ENCODE measurements at regions not wholly inside any gene's neighbourhood (a gene's known extent, or its start where the extent isn't known, plus 50 kb on each side); places are given as distances from the start of the nearest gene placed in this dataset.
"Not testable (repeated sequence)": the region's sequence is repeated elsewhere in the genome, so short reads cannot be mapped to it uniquely, and the experiment has no call there.

DNA sequence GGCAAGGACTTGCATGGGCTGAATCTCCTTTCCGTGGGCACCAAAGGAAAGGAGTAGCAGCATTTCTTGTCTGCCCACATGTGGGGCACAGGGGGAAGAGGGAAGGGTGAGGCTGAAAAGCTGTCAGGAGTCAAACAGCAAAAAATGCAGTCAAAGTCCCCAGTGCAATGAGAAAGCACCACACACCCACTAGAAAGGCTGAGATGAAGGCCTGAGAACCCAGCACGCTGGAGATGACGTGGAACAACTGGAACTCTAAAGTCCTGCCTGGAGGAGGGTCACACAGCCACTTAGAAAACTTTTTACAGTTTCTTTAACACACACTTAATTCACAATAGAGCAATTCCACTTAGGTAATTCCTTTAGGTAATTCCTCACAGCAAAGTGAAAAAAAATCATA is 94.6 kb upstream of the IGFBPL1 start:
- Mint-ChIP-seq H3K4me3 (no peak overlapping the region), H3K27me3 (no peaks in the 10 kb centered on the region), H3K36me3 (ENCODE audit: low read depth) (no peaks in the 10 kb centered on the region), H3K4me1 (peaks cover 6% of the 10 kb centered on the region), H3K27ac (no peak overlapping the region)
- ATAC-seq (no peak), DNase-seq (no peak)
- H3K9me3 ChIP-seq (ENCODE audit: control insufficient read depth, low read length, poor library complexity, severe bottlenecking), result no peaks in the 10 kb centered on the region

DNA sequence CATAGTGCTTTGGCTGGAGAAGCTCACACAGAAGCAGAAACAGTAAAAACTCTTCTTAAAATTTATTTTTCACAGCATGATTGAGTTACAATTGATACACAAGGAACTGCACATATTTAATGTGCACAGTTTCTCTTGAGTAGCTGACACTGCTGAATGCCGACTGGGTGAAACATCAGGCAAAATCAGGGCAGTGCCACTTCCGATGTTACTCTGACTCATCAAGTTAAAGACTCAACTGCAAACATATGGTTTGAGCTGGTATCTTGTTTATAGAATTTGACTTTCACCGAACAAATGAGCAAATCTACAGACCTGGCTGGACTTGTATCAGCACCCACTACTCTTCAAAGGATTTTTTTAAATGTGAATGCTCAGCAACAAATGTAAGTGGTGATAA is 92.0 kb upstream of the IGFBPL1 start:
- not testable (repeated sequence) for H3K4me3 Mint-ChIP-seq; H3K9me3 ChIP-seq (ENCODE audit: control insufficient read depth, low read length, poor library complexity, severe bottlenecking); DNase-seq; H3K27ac Mint-ChIP-seq; H3K27me3 Mint-ChIP-seq; H3K4me1 Mint-ChIP-seq; H3K36me3 Mint-ChIP-seq (ENCODE audit: low read depth)
- ATAC-seq, result peak; percentile 49

DNA sequence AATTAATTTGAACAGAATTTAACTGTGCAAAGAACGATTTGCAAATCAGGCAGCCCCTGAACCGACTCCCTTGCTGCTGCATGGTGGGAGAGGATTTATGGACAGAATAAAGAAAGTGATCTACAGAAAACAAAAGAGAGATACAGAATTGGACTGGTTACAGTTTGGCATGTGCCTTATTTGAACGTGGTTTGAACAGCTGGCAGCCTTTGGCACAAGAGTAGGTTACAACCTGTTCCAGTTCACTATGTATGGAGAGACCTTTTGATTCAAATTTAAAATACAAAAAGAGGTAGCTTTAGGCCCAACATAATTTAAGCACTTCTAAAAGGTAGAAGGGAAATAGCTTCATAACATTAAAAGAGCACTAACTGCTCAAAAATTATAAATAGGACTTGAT is 90.8 kb upstream of the IGFBPL1 start:
- H3K4me3 Mint-ChIP-seq; H3K9me3 ChIP-seq (ENCODE audit: control insufficient read depth, low read length, poor library complexity, severe bottlenecking); H3K4me1 Mint-ChIP-seq; H3K36me3 Mint-ChIP-seq (ENCODE audit: low read depth); DNase-seq; ATAC-seq; H3K27me3 Mint-ChIP-seq: not testable (repeated sequence)
- H3K27ac Mint-ChIP-seq, result peak overlapping the region; percentile 61

DNA sequence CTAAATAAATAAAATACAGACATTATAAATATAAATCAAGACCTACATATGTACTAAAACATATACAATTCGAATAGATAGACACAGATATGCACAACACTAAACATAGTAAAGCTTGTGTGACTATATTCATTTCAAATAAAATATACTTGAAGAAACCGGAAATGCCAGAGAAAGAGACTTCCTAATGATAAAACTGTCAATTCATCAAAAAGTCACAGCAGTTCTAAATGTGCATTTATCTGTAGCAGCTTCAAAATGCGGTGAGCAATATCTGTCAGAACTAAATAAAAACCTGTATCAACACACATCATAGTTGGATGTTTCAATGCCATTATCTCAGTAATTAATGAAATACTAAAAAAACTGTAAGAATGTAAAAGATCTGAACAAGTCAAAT is 86.1 kb upstream of the IGFBPL1 start:
- H3K4me3 Mint-ChIP-seq; H3K27ac Mint-ChIP-seq; H3K9me3 ChIP-seq (ENCODE audit: control insufficient read depth, low read length, poor library complexity, severe bottlenecking); DNase-seq; H3K36me3 Mint-ChIP-seq (ENCODE audit: low read depth); H3K4me1 Mint-ChIP-seq; ATAC-seq; H3K27me3 Mint-ChIP-seq: not testable (repeated sequence)

DNA sequence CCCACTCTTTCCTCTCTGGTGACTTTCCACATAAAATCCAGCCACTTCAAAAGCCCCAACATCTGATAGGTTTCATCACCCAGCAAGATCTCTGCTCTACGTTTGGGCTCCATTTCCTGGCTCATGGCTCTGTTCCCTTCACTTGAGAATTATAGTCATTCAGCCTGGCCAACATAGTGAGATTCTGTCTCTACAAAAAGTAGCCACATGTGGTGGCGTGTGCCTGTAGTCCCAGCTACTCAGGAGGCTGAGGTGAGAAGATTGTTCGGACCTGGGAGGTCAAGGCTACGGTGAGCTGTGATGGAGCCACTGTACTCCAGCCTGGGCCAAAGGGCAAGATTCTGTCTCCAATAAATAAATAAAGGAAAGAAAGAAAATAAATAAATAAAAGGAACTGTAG is 83.3 kb upstream of the IGFBPL1 start:
- Mint-ChIP-seq H3K4me1 (peaks cover 2% of the 10 kb centered on the region), H3K36me3 (ENCODE audit: low read depth) (no peaks in the 10 kb centered on the region), H3K4me3 (no peak overlapping the region), H3K27me3 (peaks cover 11% of the 10 kb centered on the region), H3K27ac (no peak overlapping the region)
- no peaks in the 10 kb centered on the region for H3K9me3 ChIP-seq (ENCODE audit: control insufficient read depth, low read length, poor library complexity, severe bottlenecking)
- ATAC-seq (no peak), DNase-seq (no peak)

DNA sequence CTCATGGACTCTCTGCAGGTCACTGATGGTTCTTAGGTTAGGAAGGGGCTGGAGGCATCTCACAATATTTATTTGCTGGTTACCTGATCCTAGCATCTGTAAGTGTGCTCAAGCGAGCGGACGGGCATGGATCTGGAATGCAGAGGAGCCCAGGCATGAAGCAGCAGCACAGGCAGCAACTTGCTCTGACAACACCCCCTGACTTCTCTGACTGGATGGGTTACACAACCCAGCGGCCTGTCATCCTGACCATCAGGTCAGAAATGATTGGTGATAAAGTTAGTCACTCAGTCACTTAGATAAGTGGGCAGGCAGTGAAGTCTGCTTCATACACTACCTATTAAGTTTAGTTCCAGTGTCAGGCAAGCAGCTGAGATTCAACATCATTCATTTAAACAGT is 75.9 kb upstream of the IGFBPL1 start:
- H3K27ac Mint-ChIP-seq, ATAC-seq: not testable (repeated sequence)

DNA sequence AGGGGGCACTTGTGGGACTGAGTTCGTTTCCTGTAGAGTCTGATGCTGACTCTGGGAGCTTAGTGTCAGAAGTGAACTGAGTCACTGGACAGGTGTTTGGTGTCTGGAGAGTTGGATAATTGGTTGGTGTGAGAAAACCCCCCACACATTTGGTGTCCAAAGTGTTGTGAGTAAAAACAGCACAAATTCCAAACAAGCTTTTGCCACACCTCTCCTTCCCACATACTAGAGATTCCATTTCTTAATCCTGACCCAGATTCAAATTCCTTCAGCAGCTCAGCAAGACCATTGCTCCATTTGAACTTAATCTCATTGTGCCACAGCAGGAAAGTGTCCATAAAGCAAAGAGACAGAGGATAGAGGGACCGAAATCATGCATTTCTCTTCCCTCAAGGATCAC is 74.3 kb upstream of the IGFBPL1 start:
- ATAC-seq; H3K4me3 Mint-ChIP-seq; H3K36me3 Mint-ChIP-seq (ENCODE audit: low read depth); H3K4me1 Mint-ChIP-seq; H3K9me3 ChIP-seq (ENCODE audit: control insufficient read depth, low read length, poor library complexity, severe bottlenecking); H3K27ac Mint-ChIP-seq; DNase-seq; H3K27me3 Mint-ChIP-seq: not testable (repeated sequence)

More for the DNA sequence above, 75.9 kb upstream of the IGFBPL1 start:
- H3K4me3 Mint-ChIP-seq; H3K4me1 Mint-ChIP-seq; H3K36me3 Mint-ChIP-seq (ENCODE audit: low read depth); H3K9me3 ChIP-seq (ENCODE audit: control insufficient read depth, low read length, poor library complexity, severe bottlenecking); DNase-seq: not testable (repeated sequence)
- H3K27me3 Mint-ChIP-seq, result peaks cover 11% of the 10 kb centered on the region

DNA sequence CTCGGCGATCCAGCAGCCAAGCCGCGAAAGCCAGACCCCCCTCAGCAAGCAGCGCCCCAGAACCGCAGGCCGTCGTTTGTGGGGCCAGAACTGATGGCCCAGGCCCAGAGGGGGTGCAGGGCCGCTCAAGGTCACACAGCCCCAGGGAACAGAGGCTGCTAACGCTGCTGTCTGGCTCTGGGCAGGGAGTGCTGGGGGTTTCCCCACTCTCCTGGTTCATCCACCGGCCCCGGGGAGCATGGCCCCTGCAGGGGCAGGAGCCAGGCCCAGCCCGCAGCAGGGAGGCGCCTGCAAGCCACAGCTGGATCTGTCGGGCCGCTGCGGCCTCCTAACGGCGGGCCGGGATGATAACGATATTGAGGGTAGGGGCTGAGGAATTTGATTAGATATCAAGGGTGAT is 64.8 kb upstream of the IGFBPL1 start:
- ATAC-seq, result no peak
- no peak overlapping the region for H3K4me3 Mint-ChIP-seq

DNA sequence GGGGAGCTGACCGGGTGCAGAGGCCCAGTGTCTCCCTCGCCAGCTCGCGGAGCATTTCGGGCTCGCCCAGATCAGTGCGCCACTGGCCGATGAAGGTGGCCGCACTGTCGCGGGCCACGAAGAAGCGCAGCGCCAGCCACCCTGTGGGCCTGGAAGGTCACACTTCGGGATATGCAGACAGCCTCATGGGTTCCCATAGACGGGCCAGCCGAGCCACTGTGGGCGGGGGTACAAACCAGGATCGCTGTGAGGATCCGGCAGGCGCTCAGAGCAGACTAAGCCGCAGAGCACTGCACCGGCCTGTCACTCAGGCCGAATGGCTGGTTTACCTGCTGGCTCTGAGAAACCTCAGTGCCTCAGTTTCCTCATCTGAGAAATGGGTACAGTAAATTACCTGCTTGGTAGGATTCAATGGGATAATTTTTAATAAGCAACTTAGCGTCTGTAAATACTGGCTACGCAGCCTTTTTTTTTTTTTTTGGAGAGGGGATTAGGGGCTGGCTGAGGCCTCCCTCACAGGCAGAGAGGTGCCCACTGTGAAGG is 64.0 kb upstream of the IGFBPL1 start:
- peaks cover 30% of the 10 kb centered on the region for H3K27me3 Mint-ChIP-seq
- no peak overlapping the region for H3K4me3 Mint-ChIP-seq
- no peak overlapping the region for H3K27ac Mint-ChIP-seq
- ATAC-seq, result no peak
- H3K9me3 ChIP-seq (ENCODE audit: control insufficient read depth, low read length, poor library complexity, severe bottlenecking), result no peaks in the 10 kb centered on the region
- no peaks in the 10 kb centered on the region for H3K4me1 Mint-ChIP-seq
- no peak for DNase-seq
- H3K36me3 Mint-ChIP-seq (ENCODE audit: low read depth), result peaks cover 3% of the 10 kb centered on the region

More for the DNA sequence above, 64.8 kb upstream of the IGFBPL1 start:
- Mint-ChIP-seq H3K36me3 (ENCODE audit: low read depth) (no peaks in the 10 kb centered on the region), H3K27ac (no peak overlapping the region), H3K27me3 (peaks cover 22% of the 10 kb centered on the region), H3K4me1 (no peaks in the 10 kb centered on the region)
- no peaks in the 10 kb centered on the region for H3K9me3 ChIP-seq (ENCODE audit: control insufficient read depth, low read length, poor library complexity, severe bottlenecking)
- no peak for DNase-seq

DNA sequence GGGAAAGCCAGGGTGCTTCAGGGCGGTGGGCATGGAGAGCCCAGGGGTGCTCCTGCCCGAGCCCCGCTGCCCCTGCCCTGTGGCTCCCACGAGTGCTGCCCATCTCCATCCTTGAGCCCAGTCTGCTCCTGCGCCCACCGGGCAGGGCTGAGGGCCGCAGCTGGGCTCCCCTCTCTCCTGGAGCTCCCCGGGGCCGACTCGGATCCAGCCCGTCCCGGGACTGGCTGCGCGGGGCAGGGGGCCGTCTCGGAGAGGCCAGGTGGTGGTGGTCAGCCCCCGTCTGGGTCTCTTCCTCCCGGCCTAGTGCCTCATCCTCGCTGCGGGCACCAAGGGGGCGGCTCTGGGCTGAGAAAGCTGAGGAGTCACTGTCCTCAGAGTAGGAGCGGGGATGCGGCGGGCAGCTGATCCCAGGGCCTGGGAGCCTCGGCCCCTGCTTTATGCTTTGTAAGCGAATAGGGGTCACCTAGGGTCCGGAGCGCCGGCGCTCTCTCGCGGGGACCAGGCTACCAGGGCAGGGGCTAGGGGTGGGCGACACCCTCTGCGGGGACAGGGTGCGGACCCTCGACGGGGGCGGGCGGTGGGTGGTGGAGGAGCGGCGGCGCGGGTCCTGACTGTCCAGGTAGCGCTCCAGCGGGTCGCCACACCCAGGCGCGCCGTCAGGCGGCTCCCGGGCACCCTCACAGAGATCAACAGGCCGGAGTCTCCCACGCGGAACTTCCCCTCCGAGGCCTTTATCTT is 63.3 kb upstream of the IGFBPL1 start:
- DNase-seq; H3K4me3 Mint-ChIP-seq; H3K9me3 ChIP-seq (ENCODE audit: control insufficient read depth, low read length, poor library complexity, severe bottlenecking); H3K36me3 Mint-ChIP-seq (ENCODE audit: low read depth); ATAC-seq; H3K27ac Mint-ChIP-seq; H3K4me1 Mint-ChIP-seq: not testable (repeated sequence)
- H3K27me3 Mint-ChIP-seq, result peaks cover 35% of the 10 kb centered on the region

DNA sequence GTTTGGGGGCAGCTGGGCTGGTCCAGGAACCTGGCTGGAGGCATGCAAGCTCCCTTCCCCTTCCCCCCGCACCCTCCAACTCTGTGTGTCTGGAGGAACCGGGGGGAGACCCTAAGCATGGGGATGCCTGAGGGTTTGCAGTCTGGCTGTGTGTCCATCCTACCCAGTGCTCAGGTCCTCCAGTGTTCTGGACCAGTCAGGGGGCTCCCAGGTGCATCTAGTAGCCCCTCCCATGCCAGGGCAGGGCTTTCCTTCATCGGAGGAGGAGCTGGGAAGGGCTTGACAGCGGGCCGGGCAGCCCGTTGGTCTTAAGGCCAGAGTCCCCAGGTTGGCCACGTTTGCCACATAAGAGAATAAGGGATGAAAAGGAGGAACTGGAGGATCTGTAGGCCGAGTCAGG is 62.6 kb upstream of the IGFBPL1 start:
- no peak overlapping the region for H3K27ac Mint-ChIP-seq
- ATAC-seq (no peak), DNase-seq (no peak)
- H3K9me3 ChIP-seq (ENCODE audit: control insufficient read depth, low read length, poor library complexity, severe bottlenecking), result no peaks in the 10 kb centered on the region
- peaks cover 43% of the 10 kb centered on the region for H3K27me3 Mint-ChIP-seq
- no peak overlapping the region for H3K4me3 Mint-ChIP-seq
- peaks cover 3% of the 10 kb centered on the region for H3K36me3 Mint-ChIP-seq (ENCODE audit: low read depth)
- no peaks in the 10 kb centered on the region for H3K4me1 Mint-ChIP-seq

DNA sequence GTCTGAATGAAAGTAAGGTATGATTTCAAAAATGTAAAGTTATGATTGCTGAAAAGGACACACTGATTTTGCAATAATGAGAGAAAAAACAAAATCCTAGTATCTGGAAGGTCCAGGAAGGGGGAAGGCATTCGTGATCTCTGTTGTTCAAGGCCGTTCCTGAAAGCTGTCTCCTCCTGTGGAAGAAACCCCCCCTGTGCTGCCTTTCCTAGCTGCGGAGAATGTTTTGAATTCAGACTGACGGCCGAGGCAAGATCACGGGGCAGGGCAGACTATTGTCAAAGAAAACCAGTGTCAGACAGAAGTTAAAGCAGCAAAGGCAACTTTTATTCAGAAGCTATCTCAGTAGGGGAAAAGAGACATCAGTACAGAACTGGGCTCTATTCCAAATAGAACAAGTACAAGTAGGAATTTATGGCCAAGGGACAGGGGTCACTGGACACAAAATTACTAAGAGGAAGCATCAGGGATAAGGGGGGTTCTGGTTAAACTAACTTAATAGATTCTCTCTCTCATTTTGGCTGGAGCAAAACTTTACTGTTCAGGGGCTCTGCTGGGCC is 61.9 kb upstream of the IGFBPL1 start:
- no peaks in the 10 kb centered on the region for H3K9me3 ChIP-seq (ENCODE audit: control insufficient read depth, low read length, poor library complexity, severe bottlenecking)
- Mint-ChIP-seq H3K27me3 (peaks cover 43% of the 10 kb centered on the region), H3K4me3 (no peak overlapping the region), H3K4me1 (no peaks in the 10 kb centered on the region), H3K36me3 (ENCODE audit: low read depth) (peaks cover 3% of the 10 kb centered on the region), H3K27ac (no peak overlapping the region)
- DNase-seq (no peak), ATAC-seq (no peak)

DNA sequence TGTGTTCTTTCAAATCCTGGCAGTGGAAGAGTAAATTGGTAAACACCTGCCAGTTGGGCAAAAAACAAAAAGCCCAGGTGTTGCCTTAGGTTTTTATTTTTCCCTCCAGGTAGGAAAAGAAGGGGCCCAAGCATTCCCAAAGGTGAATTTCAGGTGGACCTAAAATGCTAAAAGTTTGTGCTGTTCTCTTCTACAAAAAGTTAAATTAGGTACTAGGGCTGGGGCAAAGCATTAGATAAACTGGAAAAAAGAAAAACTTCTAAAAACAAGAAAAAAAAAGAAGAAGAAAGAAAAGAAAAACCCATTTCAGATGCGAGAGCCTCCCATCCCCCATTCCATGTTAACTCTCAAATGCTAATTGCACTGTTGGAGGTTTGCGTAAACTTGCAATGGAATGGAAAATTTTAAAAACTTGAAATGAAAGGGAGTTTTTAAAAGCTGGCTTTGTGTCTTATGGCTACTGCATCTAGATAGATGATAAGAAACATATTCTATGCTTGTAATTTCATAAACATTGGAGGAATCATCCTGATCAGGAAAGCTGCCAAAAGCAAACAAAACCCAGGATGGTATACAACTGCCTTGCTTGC is 59.9 kb upstream of the IGFBPL1 start:
- not testable (repeated sequence) for H3K4me1 Mint-ChIP-seq; H3K27ac Mint-ChIP-seq; DNase-seq; H3K4me3 Mint-ChIP-seq; ATAC-seq; H3K9me3 ChIP-seq (ENCODE audit: control insufficient read depth, low read length, poor library complexity, severe bottlenecking); H3K36me3 Mint-ChIP-seq (ENCODE audit: low read depth)
- peaks cover 43% of the 10 kb centered on the region for H3K27me3 Mint-ChIP-seq

Data from T-helper 17 cell (primary cell).